ENCODE measurements at regions not wholly inside any gene's neighbourhood (a gene's known extent, or its start where the extent isn't known, plus 50 kb on each side); places are given as distances from the start of the nearest gene placed in this dataset.

GRCh38 chr2:12059616-12060441 is 313.4 kb downstream of the LPIN1 start:
- POLR2A ChIA-PET: interaction anchor here (1.2 kb wide), 1 partner anchor 8 kb away, joined by 3 read pairs; no protein-coding TSS in a partner anchor
- Mint-ChIP-seq H3K4me1 (peaks cover 58% of the 10 kb centered on the region), H3K27ac (peak overlapping the region; percentile 28), H3K9me3 (ENCODE audit: insufficient read depth) (peaks cover 4% of the 10 kb centered on the region), H3K4me3 (no peak overlapping the region), H3K27me3 (no peaks in the 10 kb centered on the region)
- Histone ChIP-seq H3K36me3 (replicated peaks in 1 of 2; ENCODE audit: control extremely low read depth in 1 of 2, control insufficient read depth in 1 of 2, extremely low read depth in 1 of 2, insufficient read depth in 2 of 2, low read length in 1 of 2) (no peaks in the 10 kb centered on the region), H4K20me1 (ENCODE audit: control insufficient read depth, insufficient read depth, low read length, poor library complexity, severe bottlenecking) (no peaks in the 10 kb centered on the region), H3K79me2 (ENCODE audit: control insufficient read depth, insufficient read depth, low read length) (no peaks in the 10 kb centered on the region), H3K4me2 (replicated peaks; ENCODE audit: low read depth, low read length, poor library complexity, severe bottlenecking) (peak overlapping the region; percentile 4), H3K27ac (ENCODE audit: low read length in 2 of 2) (no peak overlapping the region), H3K4me3 (ENCODE audit: control extremely low read depth in 1 of 5, extremely low read depth in 1 of 5, insufficient read depth in 1 of 5, low read depth in 2 of 5, low read length in 4 of 5) (no peak overlapping the region), H3K4me1 (ENCODE audit: control insufficient read depth in 2 of 2, insufficient read depth in 2 of 2, low read length in 2 of 2) (peaks cover 47 to 50% of the 10 kb centered on the region in 2 donors), H3K9me3 (ENCODE audit: control extremely low read depth in 1 of 3, control insufficient read depth in 2 of 3, insufficient read depth in 1 of 3, low read length in 2 of 3) (peaks cover 1 to 4% (median 2%) of the 10 kb centered on the region in 3 donors), H3K9ac (ENCODE audit: low read length) (no peak overlapping the region), H3K27me3 (replicated peaks in 1 of 4; ENCODE audit: control extremely low read depth in 1 of 4, control insufficient read depth in 3 of 4, insufficient read depth in 4 of 4, low read length in 3 of 4) (no peaks in the 10 kb centered on the region), H2AFZ (ENCODE audit: insufficient read depth, low read depth, low read length, poor library complexity, severe bottlenecking) (no peak overlapping the region)
- TF ChIP-seq CTCF (IDR thresholded peaks at IDR 0.05) (no peak), EZH2 (IDR thresholded peaks at IDR 0.05; ENCODE audit: borderline replicate concordance, insufficient read depth, low read depth, low read length, poor library complexity, severe bottlenecking) (no peak)
- 93% methylated on average over 1 of the region's 2 CpGs for WGBS (ENCODE audit: insufficient coverage)
- ATAC-seq (ENCODE audit: low read depth): no peak
- intact Hi-C loops (cut with micrococcal nuclease): loop anchor here (10.0 kb wide), 1 partner anchor 55 kb away; no protein-coding TSS in a partner anchor
- CTCF ChIA-PET: interaction anchor here (1.2 kb wide), 1 partner anchor 230 kb away, joined by 3 read pairs; no protein-coding TSS in a partner anchor
- DNase-seq: no peak

- H3K9ac ChIP-seq (ENCODE audit: low read length): no peak overlapping the region
- Mint-ChIP-seq H3K27me3 (no peaks in the 10 kb centered on the region), H3K27ac (no peak overlapping the region), H3K4me1 (peaks cover 55% of the 10 kb centered on the region), H3K9me3 (ENCODE audit: insufficient read depth) (peaks cover 4% of the 10 kb centered on the region), H3K4me3 (no peak overlapping the region)
- WGBS (ENCODE audit: insufficient coverage): 98% methylated on average over 4 of the region's 5 CpGs
- H4K20me1 ChIP-seq (ENCODE audit: control insufficient read depth, insufficient read depth, low read length, poor library complexity, severe bottlenecking): no peaks in the 10 kb centered on the region
- no peak for TF ChIP-seq EZH2 (IDR thresholded peaks at IDR 0.05; ENCODE audit: borderline replicate concordance, insufficient read depth, low read depth, low read length, poor library complexity, severe bottlenecking)
- H3K27ac ChIP-seq (ENCODE audit: low read length in 2 of 2): no peak overlapping the region
- peaks cover 1 to 4% (median 2%) of the 10 kb centered on the region in 3 donors for H3K9me3 ChIP-seq (ENCODE audit: control extremely low read depth in 1 of 3, control insufficient read depth in 2 of 3, insufficient read depth in 1 of 3, low read length in 2 of 3)
- no peak overlapping the region for H2AFZ ChIP-seq (ENCODE audit: insufficient read depth, low read depth, low read length, poor library complexity, severe bottlenecking)
- H3K4me3 ChIP-seq (ENCODE audit: control extremely low read depth in 1 of 5, extremely low read depth in 1 of 5, insufficient read depth in 1 of 5, low read depth in 2 of 5, low read length in 4 of 5): no peak overlapping the region
- no peak for DNase-seq
- POLR2A ChIA-PET: no interaction called here
- no peak overlapping the region for H3K4me2 ChIP-seq (replicated peaks; ENCODE audit: low read depth, low read length, poor library complexity, severe bottlenecking)
- H3K4me1 ChIP-seq (ENCODE audit: control insufficient read depth in 2 of 2, insufficient read depth in 2 of 2, low read length in 2 of 2): peaks cover 44 to 46% of the 10 kb centered on the region in 2 donors
- intact Hi-C loops (cut with micrococcal nuclease): no loop called here
- H3K27me3 ChIP-seq (replicated peaks in 1 of 4; ENCODE audit: control extremely low read depth in 1 of 4, control insufficient read depth in 3 of 4, insufficient read depth in 4 of 4, low read length in 3 of 4): no peaks in the 10 kb centered on the region
- no peak for ATAC-seq (ENCODE audit: low read depth)
- H3K79me2 ChIP-seq (ENCODE audit: control insufficient read depth, insufficient read depth, low read length): no peaks in the 10 kb centered on the region
- no peaks in the 10 kb centered on the region for H3K36me3 ChIP-seq (replicated peaks in 1 of 2; ENCODE audit: control extremely low read depth in 1 of 2, control insufficient read depth in 1 of 2, extremely low read depth in 1 of 2, insufficient read depth in 2 of 2, low read length in 1 of 2)
- CTCF ChIA-PET: no interaction called here
Measured at GRCh38 chr2:12060886-12061285, 314.5 kb downstream of the LPIN1 start.

Measured in B cell (primary cell).